Mucosa of rectum (tissue), 2 donors: ENCODE measurements at regions not wholly inside any gene's neighbourhood (a gene's known extent, or its start where the extent isn't known, plus 50 kb on each side); places are given as distances from the start of the nearest gene placed in this dataset.

Experiments used
- H3K27ac ChIP-seq, 2 donors: one replicate each; pipeline ENCODE4 v1.7.0; 2013; ENCODE audit warnings: inconsistent platforms in 2 of 2, low read depth in 2 of 2, low read length in 2 of 2
- H3K27me3 ChIP-seq, 2 donors: one replicate each; pipeline ENCODE4 v1.7.0; 2013; ENCODE audit warnings: low read length in 2 of 2; ENCODE audit not compliant: control insufficient read depth in 2 of 2, insufficient read depth in 2 of 2
- H3K36me3 ChIP-seq, 2 donors: one replicate each; pipeline ENCODE4 v1.7.0; 2013; ENCODE audit warnings: low read length in 2 of 2; ENCODE audit not compliant: control insufficient read depth in 2 of 2, insufficient read depth in 2 of 2
- H3K4me1 ChIP-seq, 2 donors: one replicate each; pipeline ENCODE4 v1.7.0; 2013; ENCODE audit warnings: low read length in 2 of 2, mild to moderate bottlenecking in 1 of 2; ENCODE audit not compliant: control insufficient read depth in 2 of 2, insufficient read depth in 2 of 2
- H3K4me3 ChIP-seq, 2 donors: one replicate each; pipeline ENCODE4 v1.7.0; 2013; ENCODE audit warnings: low read length in 2 of 2
- H3K9ac ChIP-seq, 2 donors: one replicate each; pipeline ENCODE4 v1.7.0; 2013; ENCODE audit warnings: low read length in 2 of 2, low read depth in 1 of 2, mild to moderate bottlenecking in 1 of 2
- H3K9me3 ChIP-seq, 2 donors: one replicate each; pipeline ENCODE4 v1.7.0; 2013; ENCODE audit warnings: low read length in 2 of 2; ENCODE audit not compliant: control insufficient read depth in 2 of 2
- donor health status: healthy.
- donor health status: Normal muscosa, but diverticular disease.

DNA sequence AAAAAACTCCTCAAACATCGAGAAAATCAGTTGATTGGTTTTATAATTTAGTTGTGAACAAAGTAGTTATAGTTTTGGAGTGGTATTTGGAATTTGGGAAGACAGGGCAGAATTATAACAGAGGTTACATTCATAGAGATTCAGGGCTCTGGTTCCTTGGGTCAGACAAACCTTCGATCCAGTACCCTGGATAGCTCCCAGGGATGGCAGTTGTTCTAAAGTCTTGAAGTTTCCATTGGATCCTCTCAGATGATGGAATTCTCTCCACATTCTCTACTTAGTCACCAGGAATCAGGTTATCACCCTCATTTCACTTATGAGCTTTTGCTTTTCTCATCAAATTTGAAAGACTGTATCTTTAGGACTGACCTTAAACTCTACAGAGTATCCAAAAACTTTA, 285.1 kb downstream of the CENPW start:
- Histone ChIP-seq H3K27ac (no peak overlapping the region), H3K27me3 (no peaks in the 10 kb centered on the region), H3K4me3 (no peak overlapping the region), H3K9ac (no peak overlapping the region), H3K36me3 (no peaks in the 10 kb centered on the region), H3K4me1 (no peaks in the 10 kb centered on the region), H3K9me3 (no peaks in the 10 kb centered on the region)

DNA sequence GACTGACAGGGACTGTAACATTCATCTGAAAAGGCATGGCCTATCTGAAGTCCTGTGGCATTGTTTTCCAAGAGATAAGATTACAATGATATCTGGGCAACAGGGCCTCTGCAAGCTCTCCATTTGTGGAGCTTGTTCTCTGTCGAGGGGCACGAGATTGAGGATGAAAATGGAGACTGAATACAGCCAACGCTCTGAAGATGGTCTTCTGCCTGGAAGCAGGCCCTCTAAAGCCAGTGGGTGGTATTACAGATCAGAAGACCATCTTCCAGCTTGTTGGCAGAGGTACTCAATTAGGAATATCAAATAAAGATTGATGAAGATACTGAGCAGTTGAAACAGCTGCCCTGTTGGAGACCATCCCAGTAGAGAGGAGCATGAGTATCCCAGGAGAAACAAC, 288.2 kb downstream of the CENPW start:
- H3K9ac ChIP-seq = no peak overlapping the region
- no peak overlapping the region for H3K4me3 ChIP-seq
- H3K27me3 ChIP-seq = no peaks in the 10 kb centered on the region
- H3K4me1 ChIP-seq = no peaks in the 10 kb centered on the region
- H3K27ac ChIP-seq = no peak overlapping the region
- no peaks in the 10 kb centered on the region for H3K9me3 ChIP-seq
- H3K36me3 ChIP-seq = no peaks in the 10 kb centered on the region

DNA sequence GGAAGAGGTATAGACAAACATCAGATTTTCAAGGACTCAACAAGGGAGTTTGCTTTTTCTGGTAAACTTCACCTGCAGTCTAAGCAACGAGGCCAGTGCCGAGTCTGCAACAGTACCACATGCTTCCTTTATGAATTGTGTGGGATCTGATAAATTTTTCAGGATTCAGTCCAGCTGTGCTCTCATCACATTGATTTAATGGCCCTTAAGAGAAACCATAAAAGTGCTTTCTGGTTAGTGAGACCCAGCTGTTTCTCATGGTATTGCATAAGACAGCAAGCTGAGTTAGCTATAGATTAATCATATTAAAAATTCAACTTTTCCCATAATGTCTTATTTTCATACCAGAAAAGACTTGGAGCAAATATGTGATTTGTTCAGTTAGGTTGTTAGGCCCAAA, 291.4 kb downstream of the CENPW start:
- Histone ChIP-seq H3K36me3 (no peaks in the 10 kb centered on the region), H3K4me3 (no peak overlapping the region), H3K27me3 (no peaks in the 10 kb centered on the region), H3K27ac (no peak overlapping the region), H3K9me3 (no peaks in the 10 kb centered on the region), H3K4me1 (no peaks in the 10 kb centered on the region), H3K9ac (no peak overlapping the region)

DNA sequence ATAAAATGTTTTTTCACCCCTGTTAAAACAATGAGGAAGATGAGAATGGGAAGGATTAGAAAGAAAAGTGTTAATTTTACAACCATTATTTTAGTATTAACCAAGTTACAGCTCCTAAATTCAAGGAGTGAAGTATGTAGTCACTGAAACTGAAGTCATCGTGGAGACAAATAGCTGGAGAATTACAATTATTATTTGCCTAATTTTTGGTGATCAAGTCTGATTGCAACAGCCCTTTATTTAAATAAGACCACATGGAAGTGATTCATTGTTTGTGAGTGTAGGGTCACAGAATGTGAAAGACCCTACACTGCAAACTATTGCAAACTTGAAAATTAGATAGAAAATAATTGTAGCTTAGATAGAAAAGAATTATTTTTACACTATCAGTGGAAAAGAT, 292.4 kb downstream of the CENPW start:
- H3K27ac ChIP-seq = no peak overlapping the region
- H3K4me3 ChIP-seq = no peak overlapping the region
- H3K27me3 ChIP-seq = no peaks in the 10 kb centered on the region
- no peaks in the 10 kb centered on the region for H3K9me3 ChIP-seq
- no peaks in the 10 kb centered on the region for H3K36me3 ChIP-seq
- H3K4me1 ChIP-seq = no peaks in the 10 kb centered on the region
- H3K9ac ChIP-seq = no peak overlapping the region

DNA sequence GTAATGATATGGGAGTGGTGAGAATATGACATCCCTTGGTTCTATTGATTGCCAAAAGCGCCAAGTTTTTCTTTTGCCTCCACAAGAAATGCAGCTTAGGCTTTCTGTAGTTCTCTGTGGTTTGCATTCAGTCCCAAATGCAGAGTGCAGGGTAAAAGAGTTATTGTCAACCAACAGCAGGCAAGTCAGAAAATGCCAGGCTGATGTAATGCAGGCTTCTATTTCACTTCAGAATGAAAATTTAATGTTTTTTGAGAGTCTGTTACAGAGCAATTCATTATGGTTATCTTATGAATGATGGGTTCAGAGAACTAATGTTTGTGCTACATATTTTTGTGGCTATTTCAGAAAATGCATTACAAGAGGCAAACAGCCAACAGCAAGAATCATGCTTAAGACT, 293.5 kb downstream of the CENPW start:
- no peak overlapping the region for H3K4me3 ChIP-seq
- no peak overlapping the region for H3K27ac ChIP-seq
- H3K9ac ChIP-seq = no peak overlapping the region
- no peaks in the 10 kb centered on the region for H3K36me3 ChIP-seq
- H3K27me3 ChIP-seq = no peaks in the 10 kb centered on the region
- no peaks in the 10 kb centered on the region for H3K9me3 ChIP-seq
- H3K4me1 ChIP-seq = no peaks in the 10 kb centered on the region

DNA sequence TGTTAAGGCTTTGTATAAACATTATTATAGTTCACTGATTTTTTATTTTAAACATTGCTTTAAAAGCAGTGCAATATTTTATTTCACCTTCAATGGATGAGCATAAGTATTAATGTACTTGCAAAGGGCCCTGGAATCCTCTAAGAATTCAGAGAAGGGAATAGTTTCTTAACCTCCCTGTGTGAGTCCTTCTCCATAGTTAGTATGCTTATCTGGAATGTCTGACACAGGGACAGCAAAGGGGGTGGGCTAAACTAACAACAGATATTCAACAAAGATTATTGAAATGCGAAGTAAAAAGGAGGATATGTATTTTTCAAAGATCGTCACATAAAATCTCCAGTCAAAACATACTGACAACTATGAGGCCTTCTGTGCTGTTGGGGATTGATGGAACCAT, 300.4 kb downstream of the CENPW start:
- no peak overlapping the region for H3K4me3 ChIP-seq
- no peaks in the 10 kb centered on the region for H3K9me3 ChIP-seq
- no peak overlapping the region for H3K27ac ChIP-seq
- no peaks in the 10 kb centered on the region for H3K4me1 ChIP-seq
- no peaks in the 10 kb centered on the region for H3K36me3 ChIP-seq
- no peak overlapping the region for H3K9ac ChIP-seq
- H3K27me3 ChIP-seq = no peaks in the 10 kb centered on the region

DNA sequence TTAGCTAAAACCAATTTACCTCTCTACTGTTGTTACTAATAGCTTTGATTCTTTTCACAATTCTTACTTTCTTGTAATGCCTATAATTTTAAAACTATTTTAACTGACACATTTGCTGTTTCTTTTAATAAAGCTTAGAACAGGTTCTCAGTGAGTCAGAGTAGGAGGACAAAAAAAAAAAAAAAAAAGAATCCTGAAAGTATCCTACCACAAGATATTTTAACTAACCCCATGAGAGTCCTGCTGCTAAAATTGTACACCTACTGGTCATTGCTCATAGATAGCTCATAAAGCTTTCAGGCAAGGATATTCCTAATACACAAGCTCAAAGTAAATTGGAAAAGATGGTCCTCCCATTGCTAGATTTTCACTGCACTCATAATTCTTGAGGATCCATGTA, 301.0 kb downstream of the CENPW start:
- Histone ChIP-seq H3K9me3 (no peaks in the 10 kb centered on the region), H3K27ac (no peak overlapping the region), H3K27me3 (no peaks in the 10 kb centered on the region), H3K4me1 (no peaks in the 10 kb centered on the region), H3K9ac (no peak overlapping the region), H3K4me3 (no peak overlapping the region), H3K36me3 (no peaks in the 10 kb centered on the region)

DNA sequence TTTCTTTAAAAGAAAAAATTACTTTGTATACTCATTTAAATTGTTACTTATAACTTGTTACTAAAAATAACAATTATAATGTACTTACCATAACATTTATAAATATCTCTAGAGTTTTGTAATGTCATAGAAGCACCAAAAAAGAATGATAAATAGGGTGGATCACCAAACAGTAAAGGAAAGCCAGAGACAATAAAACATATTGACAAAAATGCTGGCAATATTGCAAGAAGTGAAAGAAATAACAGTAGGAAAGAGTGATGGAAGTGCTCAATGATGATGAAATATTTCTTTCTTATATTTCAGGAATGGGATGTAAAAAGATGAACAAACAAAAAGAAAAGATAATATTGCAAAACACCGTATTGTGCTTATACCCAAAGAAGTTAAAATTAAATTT, 301.7 kb downstream of the CENPW start:
- no peak overlapping the region for H3K27ac ChIP-seq
- no peak overlapping the region for H3K4me3 ChIP-seq
- no peaks in the 10 kb centered on the region for H3K36me3 ChIP-seq
- no peak overlapping the region for H3K9ac ChIP-seq
- no peaks in the 10 kb centered on the region for H3K27me3 ChIP-seq
- no peaks in the 10 kb centered on the region for H3K9me3 ChIP-seq
- no peaks in the 10 kb centered on the region for H3K4me1 ChIP-seq

DNA sequence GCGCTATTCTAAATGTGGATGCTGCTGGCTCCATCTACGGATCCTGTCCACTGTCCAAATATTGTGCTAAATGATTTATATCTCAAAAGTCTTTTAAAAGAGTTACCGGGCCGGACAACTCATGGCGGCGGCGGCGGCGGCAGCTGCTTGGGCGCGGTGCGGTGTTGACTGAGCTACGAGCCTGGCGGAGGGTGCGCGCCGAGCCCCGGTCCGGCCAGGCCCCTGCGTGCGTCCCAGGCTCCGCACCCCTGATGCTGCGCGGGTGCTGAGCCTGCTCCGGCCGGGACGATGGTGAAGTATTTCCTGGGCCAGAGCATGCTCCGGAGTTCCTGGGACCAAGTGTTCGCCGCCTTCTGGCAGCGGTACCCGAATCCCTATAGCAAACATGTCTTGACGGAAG, 303.4 kb downstream of the CENPW start:
- no peak overlapping the region for H3K4me3 ChIP-seq
- no peaks in the 10 kb centered on the region for H3K27me3 ChIP-seq
- no peaks in the 10 kb centered on the region for H3K4me1 ChIP-seq
- H3K36me3 ChIP-seq = no peaks in the 10 kb centered on the region
- no peaks in the 10 kb centered on the region for H3K9me3 ChIP-seq
- H3K27ac ChIP-seq = no peak overlapping the region
- no peak overlapping the region for H3K9ac ChIP-seq

DNA sequence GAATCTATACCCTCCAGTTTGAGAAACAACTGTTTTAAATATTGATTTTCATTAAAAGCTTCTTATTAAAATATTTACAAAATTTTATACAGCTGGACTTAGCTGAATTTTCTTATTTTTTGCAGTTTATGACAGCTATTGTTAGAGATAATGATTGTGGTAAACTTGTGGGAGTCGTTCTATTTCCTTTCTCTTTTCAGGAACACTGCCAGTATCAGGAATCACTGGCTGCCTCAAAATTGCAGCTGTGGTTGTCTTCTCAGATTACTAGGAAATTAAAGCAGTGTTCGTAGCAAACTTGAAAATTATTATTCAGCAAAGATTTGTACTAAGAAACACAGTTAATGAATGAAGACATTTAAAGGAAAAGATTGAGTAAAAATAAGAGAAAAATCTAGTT, 311.0 kb downstream of the CENPW start:
- Histone ChIP-seq H3K27ac (no peak overlapping the region), H3K4me3 (no peak overlapping the region), H3K9ac (no peak overlapping the region), H3K27me3 (no peaks in the 10 kb centered on the region), H3K4me1 (no peaks in the 10 kb centered on the region), H3K36me3 (no peaks in the 10 kb centered on the region), H3K9me3 (no peaks in the 10 kb centered on the region)

DNA sequence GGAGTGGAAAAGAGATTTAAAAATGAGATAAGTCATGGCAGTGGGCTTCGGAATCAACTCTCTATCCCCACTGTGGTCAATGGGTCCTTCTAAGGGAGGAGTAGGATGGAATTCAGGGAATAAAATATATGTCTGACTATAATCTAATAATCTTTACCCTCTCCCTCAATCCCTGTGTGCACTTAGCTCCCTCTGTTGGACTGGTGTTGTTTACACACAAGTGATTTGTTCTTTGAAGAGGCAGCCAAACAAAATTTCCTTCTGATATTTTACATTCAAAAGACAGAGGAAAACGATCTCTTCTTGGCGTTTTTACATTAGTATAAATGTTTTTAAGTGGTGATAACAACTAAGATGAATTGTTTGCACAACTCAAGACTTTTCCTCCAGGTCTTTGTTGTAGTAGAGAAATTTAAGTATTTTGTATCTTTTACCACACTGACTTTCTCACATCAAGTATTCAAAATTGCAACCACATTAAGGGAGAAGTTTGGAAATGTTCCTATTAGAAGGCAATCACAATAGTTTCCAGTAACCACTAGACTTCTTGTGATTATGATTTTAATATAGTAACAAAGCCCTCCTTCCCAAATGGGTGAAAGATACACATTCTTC, 317.8 kb downstream of the CENPW start:
- no peaks in the 10 kb centered on the region for H3K4me1 ChIP-seq
- no peak overlapping the region for H3K27ac ChIP-seq
- H3K4me3 ChIP-seq = no peak overlapping the region
- H3K9ac ChIP-seq = no peak overlapping the region
- H3K27me3 ChIP-seq = no peaks in the 10 kb centered on the region
- H3K9me3 ChIP-seq = no peaks in the 10 kb centered on the region
- no peaks in the 10 kb centered on the region for H3K36me3 ChIP-seq
